ENCODE measurements at regions not wholly inside any gene's neighbourhood (a gene's known extent, or its start where the extent isn't known, plus 50 kb on each side); places are given as distances from the start of the nearest gene placed in this dataset.

DNA sequence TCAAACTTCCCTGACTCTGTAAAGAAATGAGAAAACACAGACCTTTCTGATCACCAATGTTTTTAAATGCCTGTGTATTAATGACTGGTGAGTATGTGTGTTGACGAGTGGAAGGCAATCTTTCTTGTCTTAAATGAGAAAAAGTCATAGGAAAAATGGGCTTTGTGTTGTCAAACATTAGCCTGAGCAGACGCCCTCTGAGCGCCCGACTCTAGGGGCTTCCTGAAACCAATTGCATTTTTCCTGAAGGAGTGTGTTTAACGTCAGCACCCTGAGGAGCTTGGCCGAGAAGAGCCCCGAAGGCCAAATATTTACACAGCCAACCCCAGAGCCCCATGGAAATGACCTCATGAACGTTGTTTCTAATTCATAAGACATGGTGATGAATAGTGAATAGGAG, 154.3 kb downstream of the PHF2 start:
- no peak for DNase-seq (ENCODE audit: low read depth in 1 of 2, low spot score in 1 of 2)

DNA sequence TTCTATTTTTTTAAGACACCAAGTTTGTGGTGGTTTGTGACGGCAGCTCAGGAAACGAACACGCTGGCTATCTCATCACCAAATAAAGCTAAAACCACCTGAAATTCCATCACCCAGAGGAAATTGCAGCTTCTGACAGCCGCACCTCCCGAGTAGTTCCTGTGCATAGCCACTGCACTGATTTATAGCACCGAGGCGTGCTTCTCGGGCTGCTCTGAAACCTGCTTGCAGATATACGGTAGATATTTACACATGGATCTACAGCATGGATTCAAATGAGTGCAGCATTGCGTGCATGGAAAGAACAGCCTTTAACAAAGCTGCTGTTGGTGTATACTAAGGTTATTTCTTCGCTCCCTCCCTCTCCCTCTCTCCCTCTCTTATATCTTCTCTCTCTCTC, 153.8 kb downstream of the PHF2 start:
- no peak for DNase-seq (ENCODE audit: low read depth in 1 of 2, low spot score in 1 of 2)
